ENCODE measurements at regions not wholly inside any gene's neighbourhood (a gene's known extent, or its start where the extent isn't known, plus 50 kb on each side); places are given as distances from the start of the nearest gene placed in this dataset.
"Not testable (repeated sequence)": the region's sequence is repeated elsewhere in the genome, so short reads cannot be mapped to it uniquely, and the experiment has no call there.

GRCh38 chr14:105678057-105678456 is 151.7 kb downstream of the TMEM121 start:
- DNase-seq (ENCODE audit: low read depth, low spot score): not testable (repeated sequence)

GRCh38 chr14:105678996-105679958 is 152.9 kb downstream of the TMEM121 start:
- DNase-seq (ENCODE audit: low read depth, low spot score): not testable (repeated sequence)

- not testable (repeated sequence) for DNase-seq (ENCODE audit: low read depth, low spot score)
These were observed 153.8 kb downstream of the TMEM121 start for GRCh38 chr14:105679959-105680735.

- DNase-seq (ENCODE audit: low read depth, low spot score): not testable (repeated sequence)
These were observed 154.3 kb downstream of the TMEM121 start for GRCh38 chr14:105680736-105681098.

GRCh38 chr14:105681606-105682185 is 155.3 kb downstream of the TMEM121 start:
- DNase-seq (ENCODE audit: low read depth, low spot score): not testable (repeated sequence)

GRCh38 chr14:105682442-105682841 is 156.1 kb downstream of the TMEM121 start:
- DNase-seq (ENCODE audit: low read depth, low spot score): not testable (repeated sequence)

GRCh38 chr14:105682956-105683570 is 156.7 kb downstream of the TMEM121 start:
- DNase-seq (ENCODE audit: low read depth, low spot score): no peak

DNA sequence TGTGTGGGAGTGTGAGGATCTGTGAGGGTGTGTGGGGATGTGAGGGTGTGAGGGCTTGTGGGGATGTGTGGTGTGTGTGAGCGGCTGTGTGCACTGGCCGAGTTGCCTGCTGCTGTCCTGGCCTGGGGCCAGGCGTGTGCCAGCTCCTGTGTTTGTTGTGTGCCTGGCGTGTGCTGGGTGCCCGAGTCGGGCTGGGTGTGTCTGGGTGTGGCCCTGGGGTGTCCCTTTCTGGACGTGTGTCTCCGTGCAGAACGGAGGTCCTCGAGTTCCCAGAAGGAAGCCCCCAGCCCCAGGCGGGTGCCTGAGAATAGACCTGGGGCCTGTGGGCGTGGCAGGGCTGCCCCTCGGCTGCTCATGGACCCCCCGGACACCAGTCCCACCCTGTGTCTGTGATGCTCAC is 157.7 kb downstream of the TMEM121 start:
- not testable (repeated sequence) for DNase-seq (ENCODE audit: low read depth, low spot score)

DNA sequence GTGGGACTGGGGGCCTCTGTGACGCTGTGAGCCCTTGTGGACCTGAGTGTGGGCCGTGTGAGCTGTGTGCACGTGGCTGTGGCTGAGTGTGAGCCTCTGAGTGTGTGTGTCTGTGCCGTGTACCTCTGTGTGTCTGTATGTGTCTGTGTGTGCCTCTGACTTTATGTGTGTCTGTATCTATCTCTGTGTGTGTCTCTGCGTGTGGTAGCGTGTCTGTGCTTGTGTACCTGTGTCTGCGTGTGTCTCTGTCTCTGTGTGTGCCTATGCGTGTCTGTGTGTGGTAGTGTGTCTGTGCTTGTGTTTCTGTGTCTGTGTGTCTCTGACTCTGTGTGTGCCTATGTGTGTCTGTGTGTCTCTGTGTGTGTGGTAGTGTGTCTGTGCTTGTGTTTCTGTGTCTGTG is 158.2 kb downstream of the TMEM121 start:
- DNase-seq (ENCODE audit: low read depth, low spot score): not testable (repeated sequence)

DNA sequence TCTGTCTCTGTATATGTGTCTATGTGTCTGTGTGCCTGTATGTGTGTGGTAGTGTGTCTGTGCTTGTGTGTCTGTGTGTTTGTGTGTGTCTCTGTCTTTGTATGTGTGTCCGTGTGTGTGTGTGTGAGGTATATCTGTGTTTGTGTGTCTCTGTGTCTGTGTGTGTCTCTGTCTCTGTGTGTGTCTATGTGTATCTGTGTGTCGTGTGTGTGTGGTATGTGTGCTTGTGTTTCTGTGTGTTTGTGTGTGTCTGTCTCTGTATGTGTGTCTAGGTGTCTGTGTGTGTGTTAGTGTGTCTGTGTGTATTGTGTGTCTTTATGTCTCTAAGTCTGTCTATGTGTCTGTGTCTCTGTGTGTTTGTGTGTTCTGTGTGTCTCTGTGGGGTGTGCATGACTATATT is 158.6 kb downstream of the TMEM121 start:
- DNase-seq (ENCODE audit: low read depth, low spot score): no peak

DNA sequence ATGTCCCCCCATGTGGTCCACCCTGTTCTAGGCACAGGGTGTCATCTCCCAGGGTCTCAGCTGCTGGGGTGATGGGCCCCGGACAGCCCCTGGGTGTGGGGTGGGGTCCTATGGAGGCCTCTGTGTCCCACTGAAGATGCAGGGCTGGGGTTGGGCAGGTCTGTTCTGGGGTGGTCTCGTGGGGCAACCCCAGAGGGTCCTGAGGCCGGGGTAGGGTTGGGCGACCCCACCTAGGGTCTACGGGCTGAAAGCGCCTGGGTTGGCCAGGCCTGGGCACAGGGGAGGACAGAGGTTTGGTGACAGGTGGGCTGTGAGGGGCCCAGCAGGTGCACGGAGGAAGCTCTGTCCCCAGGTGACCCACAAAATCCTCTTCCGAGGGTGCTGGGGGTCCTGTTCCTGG is 159.2 kb downstream of the TMEM121 start:
- not testable (repeated sequence) for DNase-seq (ENCODE audit: low read depth, low spot score)

GRCh38 chr14:105686050-105686449 is 159.7 kb downstream of the TMEM121 start:
- DNase-seq (ENCODE audit: low read depth, low spot score): not testable (repeated sequence)

GRCh38 chr14:105686462-105687170 is 160.2 kb downstream of the TMEM121 start:
- not testable (repeated sequence) for DNase-seq (ENCODE audit: low read depth, low spot score)

- DNase-seq (ENCODE audit: low read depth, low spot score): not testable (repeated sequence)
These were observed 161.0 kb downstream of the TMEM121 start for GRCh38 chr14:105687171-105688022.

GRCh38 chr14:105688023-105688351 is 161.6 kb downstream of the TMEM121 start:
- DNase-seq (ENCODE audit: low read depth, low spot score): not testable (repeated sequence)

GRCh38 chr14:105688664-105689221 is 162.4 kb downstream of the TMEM121 start:
- DNase-seq (ENCODE audit: low read depth, low spot score): not testable (repeated sequence)

DNA sequence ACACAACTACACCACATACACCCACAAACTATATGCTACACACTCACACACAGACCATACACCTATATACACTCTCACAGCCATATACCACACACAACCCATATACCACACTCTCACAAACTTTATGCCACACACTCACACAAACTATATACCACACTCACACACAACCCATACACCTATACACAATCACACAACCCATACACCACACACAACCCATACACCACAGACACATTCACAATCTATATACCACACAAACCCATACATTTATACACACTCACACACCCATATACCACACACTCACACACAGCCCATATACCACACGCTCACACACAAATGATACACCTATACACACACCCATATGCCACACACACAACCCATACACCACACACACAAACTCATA is 163.3 kb downstream of the TMEM121 start:
- no peak for DNase-seq (ENCODE audit: low read depth, low spot score)

DNA sequence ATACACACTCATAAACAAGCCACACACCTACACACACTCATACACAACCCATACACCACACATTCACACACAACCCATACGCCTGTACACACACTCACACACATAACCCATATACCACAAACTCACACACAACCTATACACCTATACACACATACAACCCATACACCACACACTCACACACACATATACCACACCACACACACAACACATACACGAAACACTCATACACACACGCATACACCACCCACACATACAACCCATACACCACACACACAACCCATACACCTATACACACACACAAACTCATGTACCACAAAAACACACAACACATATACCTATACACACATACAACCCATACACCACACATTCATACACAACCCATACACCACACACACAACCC is 164.3 kb downstream of the TMEM121 start:
- DNase-seq (ENCODE audit: low read depth, low spot score): no peak

DNA sequence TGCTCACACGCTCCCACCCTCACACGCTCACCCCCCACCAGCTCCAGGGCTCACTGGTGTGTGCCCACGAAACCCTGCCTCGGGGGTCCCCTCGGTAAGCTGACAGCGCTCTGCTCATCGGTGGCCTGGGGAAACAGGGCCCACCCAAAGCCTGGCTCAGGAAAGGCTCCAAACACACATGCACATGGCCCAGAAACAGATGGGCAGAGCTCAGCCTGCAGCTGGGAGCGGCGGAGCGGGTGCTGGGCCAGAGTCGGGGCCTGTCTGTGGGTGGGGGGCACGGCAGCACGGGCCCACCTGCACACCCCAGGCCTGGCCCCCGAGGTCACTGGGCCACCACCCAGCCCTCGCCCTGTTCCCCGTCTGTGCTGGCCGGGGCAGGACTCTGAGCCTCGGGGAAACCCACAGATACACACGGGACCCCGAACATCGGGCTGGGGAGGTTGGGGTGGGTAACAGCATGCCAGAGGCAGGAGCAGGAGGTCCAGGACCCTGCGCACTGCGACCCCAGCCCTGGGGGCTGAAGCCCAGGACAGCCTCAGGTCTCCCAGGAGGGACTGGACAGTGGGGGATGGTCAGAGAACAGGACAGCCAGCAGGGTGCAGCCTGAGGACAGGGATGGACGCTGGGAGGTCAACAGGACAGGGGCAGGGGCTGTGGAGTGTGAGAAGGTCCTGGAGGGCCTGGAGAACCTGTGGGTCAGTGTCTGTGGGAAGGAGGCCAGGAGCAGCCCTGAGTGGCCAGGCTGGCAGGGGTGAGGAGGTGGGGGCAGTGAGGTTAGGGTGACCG is 165.1 kb downstream of the TMEM121 start:
- not testable (repeated sequence) for DNase-seq (ENCODE audit: low read depth, low spot score)
